SU-DHL-6 (cell line): ENCODE measurements at regions not wholly inside any gene's neighbourhood (a gene's known extent, or its start where the extent isn't known, plus 50 kb on each side); places are given as distances from the start of the nearest gene placed in this dataset.

ENCODE experiments used
- EZH2phosphoT487 ChIP-seq: fragments of 200-600 bp; sonication (generic), shearing (Covaris generic); conservative IDR thresholded peaks from 2 replicates; pipeline ENCODE4 v1.6.1; 2018; ENCODE audit warnings: mild to moderate bottlenecking, antibody characterized with exemption, low read length, moderate library complexity, mixed read lengths
- TF ChIP-seq, protein P1 (sequence below): fragments of 200-600 bp; sonication (generic); IDR thresholded peaks from one replicate; pipeline ENCODE4 v1.5.1; 2017; ENCODE audit warnings: antibody characterized with exemption, mild to moderate bottlenecking, low read length, moderate library complexity; ENCODE audit not compliant: insufficient read depth, poor library complexity, severe bottlenecking

DNA sequence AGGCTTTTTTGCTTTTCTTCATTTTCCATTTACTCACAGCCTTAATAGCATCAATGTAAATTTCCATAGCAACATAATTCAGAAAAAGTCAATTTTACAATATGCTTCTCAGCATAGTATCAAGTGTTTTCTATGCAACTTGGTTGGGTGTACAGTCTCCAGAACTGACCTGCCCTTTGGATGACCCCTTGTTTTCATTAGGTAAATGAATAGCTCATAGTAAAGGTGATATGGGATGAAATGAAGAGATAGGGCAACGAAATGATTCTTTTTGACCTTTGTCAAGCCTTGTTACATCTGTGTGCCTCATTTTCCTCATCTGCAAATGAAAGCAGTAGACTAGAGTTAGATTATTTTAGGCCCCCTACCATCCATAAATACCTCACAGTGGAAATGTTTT, 1081.0 kb downstream of the TMTC2 start:
- TF ChIP-seq, protein P1, sequence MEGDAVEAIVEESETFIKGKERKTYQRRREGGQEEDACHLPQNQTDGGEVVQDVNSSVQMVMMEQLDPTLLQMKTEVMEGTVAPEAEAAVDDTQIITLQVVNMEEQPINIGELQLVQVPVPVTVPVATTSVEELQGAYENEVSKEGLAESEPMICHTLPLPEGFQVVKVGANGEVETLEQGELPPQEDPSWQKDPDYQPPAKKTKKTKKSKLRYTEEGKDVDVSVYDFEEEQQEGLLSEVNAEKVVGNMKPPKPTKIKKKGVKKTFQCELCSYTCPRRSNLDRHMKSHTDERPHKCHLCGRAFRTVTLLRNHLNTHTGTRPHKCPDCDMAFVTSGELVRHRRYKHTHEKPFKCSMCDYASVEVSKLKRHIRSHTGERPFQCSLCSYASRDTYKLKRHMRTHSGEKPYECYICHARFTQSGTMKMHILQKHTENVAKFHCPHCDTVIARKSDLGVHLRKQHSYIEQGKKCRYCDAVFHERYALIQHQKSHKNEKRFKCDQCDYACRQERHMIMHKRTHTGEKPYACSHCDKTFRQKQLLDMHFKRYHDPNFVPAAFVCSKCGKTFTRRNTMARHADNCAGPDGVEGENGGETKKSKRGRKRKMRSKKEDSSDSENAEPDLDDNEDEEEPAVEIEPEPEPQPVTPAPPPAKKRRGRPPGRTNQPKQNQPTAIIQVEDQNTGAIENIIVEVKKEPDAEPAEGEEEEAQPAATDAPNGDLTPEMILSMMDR = no peak
- no peak for TF ChIP-seq EZH2phosphoT487
